GM13976 (cell line): ENCODE measurements at regions not wholly inside any gene's neighbourhood (a gene's known extent, or its start where the extent isn't known, plus 50 kb on each side); places are given as distances from the start of the nearest gene placed in this dataset.

ENCODE experiments used
- DNase-seq: peaks from one replicate; pipeline ENCODE4 v3.0.0; 2012; ENCODE audit warnings: low spot score
- CTCF ChIP-seq: IDR thresholded peaks from 2 replicates; pipeline ENCODE4 v1.5.1; 2012; ENCODE audit warnings: borderline replicate concordance, mild to moderate bottlenecking; ENCODE audit not compliant: insufficient read depth; ENCODE audit errors: extremely low read depth, missing control alignments, control extremely low read depth
- in situ Hi-C: fragments of 300-500 bp; cut with MboI; formaldehyde crosslinking; loops from one replicate; pipeline ENCODE4 v1.12.0; 2022; ENCODE audit warnings: low sequenced_read_pairs, mixed read lengths, inconsistent platforms; ENCODE audit not compliant: unreplicated experiment

GRCh38 chr2:107091163-107091864, 205.3 kb upstream of the ST6GAL2 start:
- no peak for TF ChIP-seq CTCF
- in situ Hi-C loops = no loop called here
- DNase-seq = no peak

DNA sequence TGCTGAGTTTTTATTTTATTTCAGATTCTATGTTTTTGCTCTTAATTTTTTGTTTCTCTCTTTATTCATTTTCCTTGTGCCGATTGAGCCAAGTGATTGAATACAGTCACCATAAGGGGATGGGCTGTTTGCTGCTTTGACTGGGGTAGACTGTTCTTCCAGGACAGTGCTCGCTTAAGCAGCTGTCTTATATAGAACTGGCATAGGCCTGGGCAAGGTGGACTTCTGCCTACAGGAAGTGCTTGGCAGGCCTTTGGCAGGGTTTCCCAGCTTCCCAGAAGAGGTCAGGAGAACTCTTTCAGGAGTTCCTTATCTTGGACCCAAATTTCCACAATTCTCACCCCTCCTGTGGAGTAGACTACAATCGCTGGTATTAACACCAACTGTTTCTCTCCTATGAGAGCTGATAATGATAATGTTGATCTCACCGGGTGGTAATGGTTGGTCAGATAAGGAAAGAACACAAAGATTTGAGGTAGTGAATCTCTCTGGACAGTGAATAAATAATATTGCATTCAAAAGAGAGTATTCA, 207.5 kb upstream of the ST6GAL2 start:
- TF ChIP-seq CTCF = no peak
- in situ Hi-C loops = no loop called here
- no peak for DNase-seq

DNA sequence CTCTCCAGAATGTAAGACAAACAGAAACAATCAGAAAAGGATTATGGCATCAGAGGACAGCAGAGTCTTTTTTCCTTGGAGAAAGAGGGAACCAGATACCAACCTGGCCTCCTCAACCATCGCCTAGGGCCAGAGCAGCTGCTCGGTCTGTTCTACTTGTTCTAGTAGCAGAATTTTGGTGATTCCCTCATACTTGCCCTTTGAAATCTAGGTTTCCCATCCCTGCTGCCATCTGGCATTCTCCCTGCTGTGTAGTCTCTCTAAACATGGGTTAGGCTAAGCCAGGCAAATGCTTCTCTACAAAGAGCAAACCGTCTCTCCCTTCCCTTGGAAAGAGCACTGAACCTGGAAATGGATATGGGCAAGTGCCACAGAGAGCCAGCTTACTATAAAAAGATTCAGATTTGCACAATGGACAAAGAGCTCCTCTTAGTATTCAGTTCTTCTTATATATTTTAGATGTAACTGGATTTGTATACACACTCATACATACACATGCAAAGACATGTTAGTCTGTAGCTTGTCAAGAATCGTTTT, 208.6 kb upstream of the ST6GAL2 start:
- in situ Hi-C loops = no loop called here
- DNase-seq = no peak
- TF ChIP-seq CTCF = no peak

- in situ Hi-C loops = no loop called here
- no peak for DNase-seq
- no peak for TF ChIP-seq CTCF
Measured at GRCh38 chr2:107102176-107102575, 216.2 kb upstream of the ST6GAL2 start.

DNA sequence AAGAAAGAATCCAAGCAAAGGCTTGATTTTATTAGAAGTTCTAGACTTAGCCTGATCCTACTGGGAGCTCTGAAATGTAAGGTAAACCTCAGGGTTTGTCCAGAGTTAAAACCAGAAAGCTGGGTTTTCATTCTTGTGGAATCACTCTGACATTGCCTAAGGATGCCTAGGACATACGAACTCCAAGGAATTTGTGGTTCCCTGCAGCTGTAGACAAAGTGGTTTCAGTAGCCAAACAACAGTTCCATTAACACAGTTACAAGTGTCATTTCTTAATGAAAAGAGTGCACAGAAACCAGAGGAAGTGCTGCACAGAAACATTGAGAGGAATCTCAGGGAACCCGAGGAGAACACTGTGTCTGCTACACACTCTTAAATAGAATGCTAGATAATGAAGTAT, 221.4 kb upstream of the ST6GAL2 start:
- no peak for DNase-seq
- TF ChIP-seq CTCF = no peak
- in situ Hi-C loops = no loop called here

DNA sequence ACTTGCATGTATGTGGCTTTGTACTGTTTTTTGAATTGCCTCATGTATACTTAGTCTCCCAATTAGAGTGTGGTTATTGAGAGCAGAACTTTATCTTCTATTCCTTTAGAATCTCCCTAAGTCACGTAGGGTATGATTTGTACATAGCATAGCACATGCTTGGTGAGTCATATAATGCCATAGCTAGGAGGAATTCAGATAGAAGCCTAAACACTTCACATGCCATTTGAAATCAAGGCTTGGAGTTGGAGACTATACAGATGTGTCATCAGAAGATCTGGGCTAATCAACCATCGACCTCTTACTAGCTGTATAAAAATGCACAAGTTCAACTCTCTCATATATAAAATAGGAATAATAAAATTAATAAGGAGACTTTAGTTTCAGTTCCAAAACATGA, 222.6 kb upstream of the ST6GAL2 start:
- in situ Hi-C loops = no loop called here
- no peak for DNase-seq
- no peak for TF ChIP-seq CTCF
